NCI-H345 (cell line): ENCODE measurements at regions not wholly inside any gene's neighbourhood (a gene's known extent, or its start where the extent isn't known, plus 50 kb on each side); places are given as distances from the start of the nearest gene placed in this dataset.

Experiments used
- DNase-seq: peaks from one replicate; lab custom pipeline; 2025; lab: John Stamatoyannopoulos, UW

DNA sequence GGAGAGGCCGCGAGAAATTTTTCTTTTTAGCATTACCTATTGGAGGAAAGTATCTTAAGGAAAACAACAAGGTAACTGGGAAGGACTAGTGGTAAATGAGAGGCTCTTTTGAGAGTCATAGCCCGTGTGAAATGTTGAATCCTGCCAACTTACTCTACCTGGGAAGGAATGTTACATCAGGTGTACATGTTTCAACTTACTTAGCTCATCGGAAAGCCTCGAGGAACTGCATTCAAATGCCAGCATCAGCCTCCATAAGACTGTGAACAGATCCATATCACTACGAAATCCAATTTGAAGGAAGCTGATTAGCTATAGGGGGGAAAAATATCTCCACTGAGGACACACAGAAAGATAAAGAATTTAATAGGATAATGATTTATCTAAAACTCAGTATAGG is 72.3 kb upstream of the PDZRN3 start:
- DNase-seq = no peak

DNA sequence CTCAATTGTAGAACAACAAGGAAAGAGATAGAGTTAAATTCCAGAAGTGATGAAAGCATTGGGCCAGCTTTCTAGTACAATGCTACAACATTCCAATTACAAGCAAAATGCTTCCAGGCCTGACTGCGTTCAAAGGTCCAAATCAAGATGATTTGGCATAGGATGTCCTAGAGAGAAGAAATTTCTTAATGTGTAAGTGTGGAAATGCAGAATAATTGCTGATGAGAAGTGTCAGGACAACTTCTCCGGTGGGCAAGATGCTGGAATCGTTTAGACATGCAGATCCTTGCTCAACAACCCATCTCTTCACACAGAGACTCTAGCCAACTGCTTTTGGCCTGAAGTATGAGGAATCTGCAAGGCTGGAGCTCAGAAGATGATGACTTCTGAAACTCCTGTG is 71.1 kb upstream of the PDZRN3 start:
- no peak for DNase-seq

DNA sequence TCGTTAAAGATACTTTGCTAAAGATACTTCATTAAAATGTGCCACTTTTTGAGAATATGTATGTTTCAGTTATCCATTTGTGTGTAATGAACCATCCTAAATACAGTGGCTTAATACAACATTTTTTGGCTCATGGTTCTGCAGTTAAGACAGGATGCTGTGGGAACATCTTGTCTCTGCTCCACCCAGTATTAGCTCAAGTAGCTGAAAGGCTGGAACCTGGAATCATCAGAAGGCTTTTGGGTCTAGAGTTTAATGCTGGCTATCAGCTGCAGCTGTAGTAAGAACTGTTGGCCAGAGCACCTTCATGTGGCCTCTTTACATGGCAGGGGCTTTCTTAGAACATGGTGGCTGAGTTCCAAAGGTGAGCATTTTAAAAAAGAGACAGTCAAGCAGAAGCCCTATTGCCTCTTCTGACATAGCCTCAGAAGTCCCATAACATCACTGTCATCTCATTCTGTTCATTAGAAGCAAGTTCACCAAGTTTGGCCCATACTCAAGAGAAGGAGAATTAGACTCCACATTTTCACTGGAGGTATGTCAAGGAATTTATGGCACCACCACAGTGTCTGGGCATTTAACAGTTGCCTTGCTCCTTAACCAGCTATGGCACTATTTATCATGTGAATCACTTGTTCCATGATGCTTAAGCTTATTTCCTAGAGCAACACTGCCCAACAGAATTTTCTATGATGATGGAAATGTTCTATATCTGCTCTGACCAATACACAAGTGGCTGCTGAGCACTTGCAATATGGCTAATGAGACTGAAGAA is 70.4 kb upstream of the PDZRN3 start:
- no peak for DNase-seq

DNA sequence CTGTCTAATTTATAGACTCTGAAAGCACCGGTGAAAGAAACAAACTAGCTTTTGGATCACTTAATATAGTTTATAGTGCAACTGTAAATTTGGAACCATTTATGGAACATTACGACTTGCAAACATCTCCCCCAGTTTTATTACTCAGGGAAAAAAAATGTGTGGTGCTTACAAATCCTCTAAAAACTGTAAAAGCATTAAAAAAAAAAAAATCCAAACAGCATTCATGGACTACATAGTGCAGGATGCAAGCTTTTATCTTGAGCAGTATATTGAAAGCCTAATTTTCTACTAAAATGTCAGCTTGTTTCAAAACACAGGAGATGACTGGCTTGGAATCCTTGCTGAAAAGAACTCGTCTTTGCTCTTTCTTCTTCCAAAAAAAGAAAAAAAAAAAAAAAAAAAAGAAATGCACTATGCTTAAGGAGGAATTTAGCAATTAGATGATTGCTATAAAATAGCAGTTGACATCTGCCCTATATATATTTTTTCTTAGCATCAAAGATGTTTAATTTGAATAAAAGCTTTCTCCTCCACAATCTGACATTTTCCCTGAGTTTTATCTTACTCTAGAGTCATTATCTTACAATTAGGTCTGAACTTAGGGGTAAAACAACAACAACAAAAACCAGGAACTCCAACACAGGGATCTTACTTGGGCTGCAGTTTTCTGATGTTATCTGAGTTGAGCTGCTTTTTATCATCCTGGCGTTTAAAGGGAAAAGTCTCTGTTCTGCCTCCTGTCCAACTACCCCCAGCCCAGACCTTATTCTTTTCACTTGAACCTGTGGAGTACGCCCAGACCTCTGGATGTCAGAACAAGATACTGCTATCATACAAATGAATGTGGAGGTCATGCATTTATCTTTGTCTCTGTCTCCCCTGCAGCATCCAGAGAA is 62.6 kb upstream of the PDZRN3 start:
- DNase-seq = no peak

DNA sequence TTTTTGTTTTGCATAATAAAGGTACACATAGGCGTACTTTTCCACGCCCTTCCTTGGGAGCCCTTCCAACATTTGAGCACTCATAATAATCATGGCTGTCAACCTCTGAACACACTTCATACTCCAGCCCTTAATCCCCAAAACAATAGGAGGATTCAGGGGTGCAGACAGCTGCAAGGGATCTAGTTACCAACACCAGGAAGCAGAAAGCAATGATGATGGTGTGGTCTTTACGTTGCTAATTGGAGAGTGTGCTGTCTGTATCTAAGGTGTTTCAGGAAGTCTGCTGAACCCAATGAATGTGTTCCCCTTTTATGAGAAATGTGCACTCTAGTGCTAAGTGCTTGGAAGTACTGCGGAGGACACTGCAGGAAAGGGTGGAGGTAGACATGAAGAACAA is 60.3 kb upstream of the PDZRN3 start:
- peak; percentile 91 for DNase-seq

DNA sequence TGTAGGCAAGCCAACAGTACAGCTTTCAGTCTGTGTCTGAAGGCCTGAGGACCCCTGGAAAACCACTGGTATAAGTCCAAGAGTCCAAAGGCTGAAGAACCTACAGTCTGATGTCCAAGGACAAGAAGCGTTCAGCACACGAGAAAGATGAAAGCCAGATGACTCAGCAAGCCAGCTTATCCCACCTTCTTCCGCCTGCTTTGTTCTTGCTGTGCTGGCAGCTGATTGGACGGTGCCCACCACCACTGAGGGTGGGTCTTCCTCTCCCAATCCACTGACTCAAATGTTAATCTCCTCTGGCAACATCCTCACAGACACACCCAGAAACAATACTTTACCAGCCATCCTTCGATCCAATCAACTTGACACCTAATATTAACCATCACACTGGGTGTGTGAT is 59.0 kb upstream of the PDZRN3 start:
- no peak for DNase-seq

DNA sequence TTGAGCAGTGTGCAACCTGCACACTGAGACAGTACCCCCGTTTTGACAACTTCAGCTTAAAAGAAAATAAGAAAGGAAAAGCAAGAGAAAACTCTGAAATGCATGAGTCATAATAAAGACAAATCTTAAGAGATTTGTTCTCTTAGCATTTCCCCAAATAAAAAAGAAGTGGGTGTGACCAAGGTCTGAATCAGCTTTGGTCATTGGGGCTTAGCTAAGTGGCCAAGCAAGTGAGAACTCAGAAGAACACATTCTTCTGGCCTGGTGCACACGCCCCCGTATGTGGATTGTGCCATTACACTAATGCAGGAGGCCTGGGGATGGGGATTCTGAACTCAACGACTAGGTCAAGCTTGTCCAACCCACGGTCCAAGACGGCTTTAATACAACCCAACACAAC is 56.9 kb upstream of the PDZRN3 start:
- DNase-seq = no peak

DNA sequence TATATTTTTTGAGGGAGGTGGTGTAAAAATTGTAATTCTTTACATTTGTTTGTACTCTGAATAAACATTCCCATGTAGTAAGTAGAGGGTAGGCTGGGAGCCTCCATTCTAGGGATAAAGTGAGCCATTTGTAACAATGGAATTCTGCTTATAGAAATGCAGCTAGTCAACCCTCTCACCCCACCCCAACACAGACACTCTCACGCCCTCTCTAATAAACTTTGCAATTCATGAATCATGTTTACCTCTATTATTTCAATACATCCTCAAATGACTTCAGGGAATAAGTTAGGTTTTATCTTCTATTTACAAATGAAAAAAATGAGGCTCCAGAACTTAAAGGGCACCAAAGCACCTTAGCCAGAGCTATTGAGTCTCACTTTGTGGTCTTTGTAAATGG is 56.5 kb upstream of the PDZRN3 start:
- DNase-seq = no peak

DNA sequence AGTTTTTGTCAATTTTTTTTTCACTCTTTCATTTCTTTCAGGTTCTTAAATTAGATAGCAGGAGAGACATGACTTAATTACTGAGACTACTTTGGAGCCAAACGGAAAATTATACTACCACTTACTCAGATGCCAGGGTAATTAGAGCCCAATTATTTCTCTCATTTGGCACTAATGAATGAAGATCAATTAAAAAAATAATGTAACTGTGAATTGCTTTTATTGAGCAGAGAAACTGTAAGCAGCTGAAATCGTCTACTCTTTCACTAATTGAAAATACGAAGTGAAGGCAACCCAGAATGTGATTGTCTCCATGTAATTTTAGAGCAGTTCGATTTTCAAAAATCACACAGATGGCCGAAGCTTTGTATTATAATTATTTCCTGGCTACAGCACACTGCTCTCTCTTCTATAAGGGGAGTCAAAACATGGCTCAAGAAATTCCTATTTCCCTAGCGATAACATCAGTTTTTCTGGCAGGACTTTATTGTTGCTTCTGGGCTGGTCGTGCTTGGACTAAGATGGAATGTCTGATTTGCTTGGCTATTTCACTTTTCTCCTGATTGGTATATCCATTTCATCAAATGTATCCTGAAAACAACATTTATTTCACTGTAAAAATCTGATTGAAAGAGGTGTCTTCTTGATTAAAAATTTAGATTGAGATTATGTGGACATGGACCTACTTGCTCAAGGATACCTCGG is 55.8 kb upstream of the PDZRN3 start:
- DNase-seq = no peak

DNA sequence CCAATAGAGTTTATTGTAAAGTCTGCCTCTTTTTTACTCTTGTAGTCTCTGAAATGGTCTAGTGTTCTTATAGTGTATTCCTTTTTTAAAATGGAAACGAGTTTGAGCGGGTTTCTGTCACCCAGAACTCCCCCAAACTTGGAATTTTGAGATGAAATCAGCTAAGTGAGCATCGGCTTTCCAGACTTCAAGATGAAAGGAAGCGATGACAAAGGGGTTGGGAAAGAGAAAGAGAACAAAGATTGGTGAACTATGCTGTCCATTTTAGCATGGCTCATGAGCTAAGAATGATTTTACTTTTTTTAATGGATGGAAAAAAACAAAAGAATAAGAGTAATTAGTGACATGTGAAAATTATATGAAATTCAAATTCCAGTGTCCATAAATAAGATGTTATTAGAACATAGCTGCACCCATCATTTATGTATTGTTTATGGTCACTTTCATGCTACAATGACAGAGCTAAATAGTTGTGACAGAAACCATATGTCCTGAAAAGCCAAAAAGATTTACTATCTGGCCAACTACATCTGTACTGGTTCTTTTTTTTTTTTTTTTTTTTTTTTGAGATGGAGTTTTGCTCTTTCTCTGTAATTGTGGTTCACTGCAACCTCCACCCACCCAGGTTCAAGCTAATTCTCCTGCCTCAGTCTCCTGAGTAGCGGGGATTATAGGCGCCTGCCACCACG is 52.7 kb upstream of the PDZRN3 start:
- DNase-seq = no peak
